ENCODE measurements at regions not wholly inside any gene's neighbourhood (a gene's known extent, or its start where the extent isn't known, plus 50 kb on each side); places are given as distances from the start of the nearest gene placed in this dataset.

DNA sequence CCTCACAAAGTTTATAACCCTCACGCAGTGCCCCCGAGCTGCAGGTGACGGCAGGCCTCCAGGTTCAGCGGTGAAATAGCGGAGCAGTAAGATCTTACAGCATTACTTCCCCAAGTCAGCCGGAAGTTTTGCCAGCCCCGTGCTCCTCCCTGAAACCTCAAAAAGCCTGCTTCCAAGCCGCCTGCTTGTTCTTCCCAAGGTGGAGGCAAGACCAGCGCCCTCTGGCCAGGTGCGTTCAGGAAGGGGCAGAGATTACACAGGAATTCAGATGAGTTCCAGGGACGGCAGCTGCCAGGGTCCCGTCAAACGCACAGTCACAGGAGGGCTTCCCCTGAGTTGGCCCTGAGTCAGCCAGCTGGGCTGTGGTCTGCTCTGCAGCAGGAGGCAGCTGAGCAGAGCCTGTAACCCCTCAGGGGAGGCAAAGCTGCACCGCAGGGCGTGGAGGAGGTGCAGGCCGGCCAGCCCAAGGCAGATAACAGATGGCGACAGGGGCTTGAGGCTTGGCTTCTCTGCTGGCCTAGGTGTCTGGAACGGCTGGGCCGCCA is 124.1 kb upstream of the RPS6KA2 start:
- peak; percentile 10 for DNase-seq (ENCODE audit: low read depth)

GRCh38 chr6:166750108-166750793 is 123.2 kb upstream of the RPS6KA2 start:
- no peak for DNase-seq (ENCODE audit: low read depth)

- no peak for DNase-seq (ENCODE audit: low read depth)
These were observed 122.6 kb upstream of the RPS6KA2 start for GRCh38 chr6:166749666-166750065.

DNA sequence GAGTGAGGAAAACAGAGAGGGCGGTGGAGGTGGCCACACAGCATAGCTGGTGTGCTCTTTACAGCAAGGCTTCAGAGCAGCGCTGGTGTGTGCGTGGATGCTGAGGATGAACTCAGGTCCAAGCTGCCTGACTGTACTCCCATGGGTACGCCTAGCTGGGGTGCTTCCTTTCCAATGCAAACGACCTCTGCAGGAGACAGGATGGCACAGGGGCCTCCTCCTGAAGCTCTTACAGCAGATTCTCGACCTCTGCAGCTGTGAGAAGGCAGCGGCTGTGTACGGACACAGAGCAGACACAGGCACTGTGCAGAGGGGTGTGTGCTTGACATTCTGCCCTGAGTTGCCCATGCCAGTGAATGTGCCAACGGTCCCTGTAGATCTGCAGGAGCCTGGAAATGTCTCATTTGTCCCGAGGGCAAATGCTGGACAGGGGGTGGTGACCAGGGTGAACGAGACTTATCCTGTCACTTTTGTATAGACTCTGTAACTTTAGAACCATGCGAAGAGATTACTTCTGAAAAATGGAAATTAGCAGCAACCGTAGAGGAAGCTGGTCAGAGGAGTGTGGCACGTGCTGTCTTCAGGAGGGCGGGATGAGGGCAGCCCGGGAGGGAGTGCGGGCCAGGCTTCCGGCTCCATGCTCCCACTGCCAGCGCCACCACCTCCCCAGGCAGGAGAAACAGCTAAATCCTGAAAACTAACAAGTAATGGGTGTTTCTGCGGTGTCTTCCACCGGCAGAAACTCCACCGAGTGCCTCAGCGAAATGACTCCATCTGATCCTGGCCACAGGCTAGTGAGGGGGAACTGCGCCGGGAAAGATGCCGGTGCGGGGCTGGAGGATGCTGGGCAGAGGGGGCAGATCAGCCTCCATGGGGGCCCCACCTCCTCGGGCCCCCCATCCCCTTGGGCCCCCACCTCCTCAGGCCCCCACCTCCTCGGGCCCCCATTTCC is 120.9 kb upstream of the RPS6KA2 start:
- no peak for DNase-seq (ENCODE audit: low read depth)

DNA sequence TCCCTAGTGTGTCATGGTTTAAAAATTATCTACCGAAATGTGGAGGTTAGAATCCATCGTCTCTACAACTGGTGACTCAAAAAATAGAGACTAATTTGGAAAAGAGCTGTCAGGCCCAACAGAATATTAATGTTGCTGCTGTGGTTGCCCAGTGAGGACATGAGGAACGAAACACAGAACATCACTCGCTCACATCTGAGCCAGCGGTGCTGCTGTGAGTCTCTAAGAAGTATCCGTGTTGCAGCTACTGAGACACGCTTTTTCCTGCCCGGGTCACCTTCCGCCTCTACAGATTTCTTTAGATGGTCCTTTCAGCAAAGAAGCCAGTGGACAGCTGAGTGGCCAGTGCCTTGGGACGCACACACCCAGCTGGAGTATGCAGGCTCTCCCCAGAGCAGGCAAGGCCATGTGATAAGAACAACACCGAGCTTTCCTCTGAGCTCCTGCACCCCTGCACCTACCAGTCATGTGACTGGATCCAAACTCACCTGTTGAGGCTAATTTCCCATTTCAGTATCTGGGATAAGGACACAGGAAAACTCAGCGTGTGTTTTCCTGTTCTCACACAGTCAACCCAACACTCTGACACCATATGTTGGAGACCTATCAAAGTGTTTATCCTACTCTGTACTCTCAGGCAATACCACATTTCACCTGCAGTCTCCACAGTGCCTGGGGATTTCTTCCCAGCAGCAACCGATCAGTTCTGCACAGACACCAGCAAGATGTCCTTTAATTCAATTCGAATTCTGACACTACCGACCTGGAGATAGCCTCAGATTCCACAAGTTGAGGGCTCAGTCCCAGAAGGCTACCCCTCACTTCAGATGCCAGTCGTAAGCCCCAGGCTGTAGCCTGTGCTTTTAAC is 119.0 kb upstream of the RPS6KA2 start:
- no peak for DNase-seq (ENCODE audit: low read depth)

DNA sequence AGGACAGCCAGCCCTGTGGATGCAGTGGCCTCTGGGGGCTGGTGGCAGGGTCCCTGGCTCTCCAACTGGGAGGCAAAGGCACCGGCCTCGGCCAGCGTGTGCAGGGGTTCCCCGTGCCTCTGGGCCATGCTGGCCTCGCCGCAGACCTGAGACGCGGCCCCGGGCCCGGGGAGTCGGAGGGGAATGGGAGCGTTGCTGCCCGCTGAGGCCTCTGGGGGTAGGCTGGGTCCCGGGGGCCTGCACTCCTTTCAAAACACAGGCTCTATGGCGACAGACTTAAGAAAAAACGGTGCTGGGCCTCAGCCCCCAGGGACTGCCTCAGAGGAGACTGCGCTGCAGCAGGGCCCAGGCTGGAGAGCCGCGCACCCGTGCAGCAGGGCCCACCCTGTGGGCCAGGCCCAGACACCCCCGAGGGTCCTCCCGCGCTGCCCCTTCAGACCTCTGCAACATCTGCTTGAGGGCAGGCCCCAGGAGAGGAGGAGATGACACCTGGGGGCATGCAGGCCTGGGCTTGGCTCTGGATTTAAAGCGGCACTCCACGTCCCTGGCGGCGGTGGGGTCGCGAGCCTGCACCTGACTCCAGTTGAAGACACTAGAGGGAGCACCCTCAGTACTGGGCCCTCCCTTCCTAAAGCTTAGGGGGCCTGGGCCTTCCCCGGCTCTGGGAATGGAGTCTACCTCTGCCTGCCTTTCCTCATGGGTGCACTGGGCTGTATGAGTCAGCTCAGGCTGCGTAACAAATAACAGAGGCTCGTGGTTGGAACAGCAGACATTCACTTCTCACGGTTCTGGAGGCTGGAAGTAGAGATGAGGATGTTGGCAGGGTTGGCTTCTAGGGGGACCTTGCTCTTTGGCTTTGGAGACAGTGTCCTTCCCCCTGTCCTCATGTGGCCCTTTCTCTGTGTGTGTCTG is 117.4 kb upstream of the RPS6KA2 start:
- DNase-seq (ENCODE audit: low read depth): no peak

DNA sequence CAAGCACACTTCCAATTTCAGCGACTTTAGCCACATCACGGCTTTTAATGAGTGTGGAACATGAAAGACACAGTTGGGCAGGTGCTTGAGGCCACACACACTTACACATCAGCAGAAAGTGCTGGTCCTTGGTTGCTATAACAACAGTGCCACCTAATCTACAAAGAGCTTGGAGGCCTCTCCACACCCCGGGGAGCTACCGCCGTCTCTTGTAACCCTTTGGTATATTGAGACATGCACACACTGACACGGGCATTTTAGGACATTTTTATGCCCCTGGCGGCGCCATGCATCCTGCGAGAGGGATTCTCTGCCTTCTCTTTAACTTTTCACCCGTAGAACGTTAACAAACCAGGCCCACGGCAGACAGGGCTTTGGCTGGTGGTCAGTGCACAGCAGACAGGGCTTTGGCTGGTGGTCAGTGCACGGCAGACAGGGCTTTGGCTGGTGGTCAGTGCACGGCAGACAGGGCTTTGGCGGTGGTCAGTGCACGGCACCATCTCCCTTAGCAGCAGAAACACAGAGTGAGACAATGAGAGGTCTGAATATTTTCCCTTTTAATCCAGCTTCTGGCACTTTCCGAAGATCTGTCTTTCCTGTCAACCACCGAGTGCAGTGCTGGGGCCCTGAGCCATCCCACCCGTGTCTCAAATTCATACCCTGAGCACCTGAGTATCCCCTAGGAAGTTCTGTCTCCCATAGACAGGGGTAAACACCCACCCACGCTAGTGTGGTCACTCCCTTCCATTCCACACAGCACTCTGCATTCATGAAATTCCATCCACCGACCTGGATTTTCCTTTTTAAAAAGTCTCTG is 116.6 kb upstream of the RPS6KA2 start:
- DNase-seq (ENCODE audit: low read depth): no peak

DNA sequence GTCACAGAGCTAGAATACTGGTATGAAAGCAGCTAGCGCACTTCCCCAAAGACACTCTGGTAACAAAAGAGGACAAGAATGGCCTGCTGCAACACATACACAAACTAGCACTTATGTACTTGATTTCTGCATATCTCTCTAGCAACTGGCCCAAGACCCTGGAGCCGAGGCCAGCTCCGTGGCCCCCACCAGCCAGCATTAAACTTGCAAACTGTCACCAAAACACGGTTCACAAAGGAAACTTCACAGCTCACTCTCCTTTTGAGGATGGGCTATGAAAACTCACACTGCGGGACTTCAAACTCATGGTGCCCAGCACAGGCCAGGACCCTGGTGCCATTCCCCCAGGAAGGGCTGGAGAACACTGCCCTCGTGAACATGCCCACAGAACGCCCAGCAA is 115.9 kb upstream of the RPS6KA2 start:
- DNase-seq (ENCODE audit: low read depth): no peak

GRCh38 chr6:166739976-166740318 is 112.9 kb upstream of the RPS6KA2 start:
- no peak for DNase-seq (ENCODE audit: low read depth)

GRCh38 chr6:166739117-166739975 is 112.3 kb upstream of the RPS6KA2 start:
- DNase-seq (ENCODE audit: low read depth): no peak

- DNase-seq (ENCODE audit: low read depth): no peak
These were observed 111.5 kb upstream of the RPS6KA2 start for GRCh38 chr6:166738386-166739116.

DNA sequence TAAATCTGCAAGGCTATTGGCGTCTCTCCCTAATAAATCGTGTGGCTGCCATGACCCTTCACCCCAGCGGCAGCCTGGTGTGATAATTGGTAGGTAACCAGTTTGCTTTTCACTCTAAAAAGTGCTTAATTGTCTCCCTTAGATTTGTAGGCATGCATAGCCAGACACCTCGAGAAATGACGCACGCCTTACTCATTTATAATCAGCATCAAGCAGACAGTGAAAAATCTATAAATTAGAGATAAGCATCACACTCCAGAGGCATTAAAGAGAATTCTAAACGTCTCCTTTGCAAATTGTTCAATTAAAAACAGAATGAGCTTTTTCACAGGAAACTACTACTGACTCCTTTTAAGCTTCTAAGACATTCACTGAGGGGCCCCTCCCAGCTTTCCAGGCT is 110.2 kb upstream of the RPS6KA2 start:
- DNase-seq (ENCODE audit: low read depth): no peak

DNA sequence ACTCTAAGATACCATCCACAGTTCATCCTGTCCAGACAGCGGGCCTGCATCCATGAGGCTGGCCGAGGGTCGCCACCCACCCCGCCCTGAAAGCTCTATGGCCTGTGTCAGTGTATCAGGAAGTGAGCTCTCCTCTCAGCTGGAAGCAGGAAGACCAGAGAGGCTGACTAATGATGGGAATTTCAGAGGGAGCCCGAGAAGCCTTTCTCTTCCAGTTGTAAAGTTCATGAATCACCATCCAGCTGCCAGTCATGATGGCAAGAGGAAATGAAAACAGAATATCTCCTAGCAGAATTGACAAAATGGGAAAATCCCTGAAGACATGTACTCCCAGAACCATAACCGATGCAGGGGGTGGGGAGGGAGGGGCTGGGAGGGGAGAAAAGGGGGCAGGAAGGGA is 109.6 kb upstream of the RPS6KA2 start:
- DNase-seq (ENCODE audit: low read depth): no peak

- no peak for DNase-seq (ENCODE audit: low read depth)
These were observed 106.8 kb upstream of the RPS6KA2 start for GRCh38 chr6:166733900-166734299.

- no peak for DNase-seq (ENCODE audit: low read depth)
These were observed 102.6 kb upstream of the RPS6KA2 start for GRCh38 chr6:166729658-166730057.

DNA sequence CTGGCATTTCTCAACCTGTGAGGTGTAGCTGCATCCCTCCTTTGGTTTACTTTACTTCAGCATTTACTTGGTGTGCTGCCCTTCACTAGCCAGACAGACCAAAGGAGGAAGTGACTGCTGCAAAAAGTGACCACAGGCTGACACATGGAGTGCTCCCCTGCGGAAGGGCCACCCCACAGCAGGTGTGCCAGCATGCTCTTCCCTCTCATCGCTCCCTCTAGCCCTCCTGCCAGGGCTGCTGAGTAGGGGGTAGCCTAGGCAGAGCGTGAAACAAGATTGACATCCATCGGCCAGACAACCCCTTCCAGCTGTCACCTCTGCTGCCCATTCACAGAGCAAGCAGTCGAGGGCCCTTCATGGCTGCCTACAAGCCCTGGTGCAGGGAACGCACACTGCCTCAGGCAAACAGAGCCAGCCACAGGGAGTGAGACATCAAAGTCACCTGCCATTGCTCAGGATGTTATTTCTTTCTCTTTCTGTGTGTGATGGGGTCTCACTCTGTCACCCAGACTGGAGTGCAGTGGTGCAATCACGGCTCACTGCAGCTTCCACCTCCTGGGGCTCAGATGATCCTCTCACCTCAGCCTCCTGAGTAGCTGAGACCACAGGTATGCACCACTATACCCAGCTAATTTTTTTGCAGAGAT is 102.0 kb upstream of the RPS6KA2 start:
- no peak for DNase-seq (ENCODE audit: low read depth)

DNA sequence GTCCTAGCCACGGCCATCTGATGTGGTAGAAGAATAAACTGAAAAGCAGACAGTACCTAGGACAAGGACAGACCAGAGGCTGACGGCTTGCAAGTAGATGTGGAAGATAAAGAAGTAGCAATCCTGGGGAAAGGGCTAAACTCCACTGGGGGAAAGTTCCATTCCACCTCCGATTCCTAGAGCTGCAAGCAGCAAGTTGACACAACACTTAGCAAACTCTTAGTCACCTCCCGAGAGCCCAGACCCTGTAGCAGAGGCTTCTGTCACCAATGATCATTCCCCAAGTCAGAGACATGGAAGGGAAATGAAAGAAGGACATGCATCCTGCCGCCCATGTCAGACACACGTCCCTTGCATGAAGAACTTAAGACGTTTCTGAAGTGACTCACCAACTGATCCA is 99.2 kb upstream of the RPS6KA2 start:
- no peak for DNase-seq (ENCODE audit: low read depth)

DNA sequence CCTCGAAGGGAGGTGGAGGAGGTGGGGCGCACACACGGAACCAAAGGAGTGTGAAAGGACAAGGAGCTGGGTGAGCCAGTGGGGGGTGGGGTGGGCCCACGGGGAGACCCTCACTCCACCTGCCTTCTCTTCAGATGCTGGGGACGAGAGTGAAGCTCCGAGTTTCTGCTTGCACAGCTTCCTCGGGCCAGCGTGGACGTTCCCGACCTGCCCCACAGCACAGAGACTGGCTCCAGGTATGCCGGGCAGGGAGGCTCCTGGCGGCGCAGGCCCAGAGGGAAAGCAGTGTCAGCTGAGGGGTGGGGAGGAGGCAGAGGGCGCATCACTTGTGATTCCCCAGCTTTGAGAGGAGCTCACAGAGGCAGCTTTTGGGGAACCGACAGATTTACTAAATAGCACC is 98.5 kb upstream of the RPS6KA2 start:
- no peak for DNase-seq (ENCODE audit: low read depth)

All from activated gamma-delta T cell treated with anti-CD3 and anti-CD28 coated beads, Interleukin-2, amount 50 U/mL, for 16 hours (primary cell).